SK-N-SH treated with all-trans-retinoic acid at 6 μM for 48 hours (cell line): ENCODE measurements at regions not wholly inside any gene's neighbourhood (a gene's known extent, or its start where the extent isn't known, plus 50 kb on each side); places are given as distances from the start of the nearest gene placed in this dataset.

Experiments
- ATAC-seq: fragments of 200-7000 bp; cut with Tn5 transposase; 3 replicates; pipeline ENCODE4 v1.9.1; 2020; ENCODE audit warnings: mild to moderate bottlenecking, moderate library complexity
- ARNTL ChIP-seq: fragments of 450-650 bp; formaldehyde crosslinking; IDR thresholded peaks from 2 replicates; pipeline ENCODE4 v1.5.0; 2020; ENCODE audit warnings: low read depth, mild to moderate bottlenecking, moderate library complexity, borderline replicate concordance
- BACH2 ChIP-seq: fragments of 250-450 bp; sonication (Bioruptor Pico); IDR thresholded peaks from 2 replicates; pipeline ENCODE4 v1.9.0; 2021; ENCODE audit warnings: mild to moderate bottlenecking, borderline replicate concordance
- CREB5 ChIP-seq: fragments of 250-450 bp; sonication (Bioruptor Pico); IDR thresholded peaks from 2 replicates; pipeline ENCODE4 v1.5.1; 2020; ENCODE audit warnings: low read depth, mild to moderate bottlenecking, moderate library complexity
- CSDC2 ChIP-seq: fragments of 250-450 bp; sonication (Bioruptor Pico); IDR thresholded peaks from 2 replicates; pipeline ENCODE4 v1.5.0; 2020; ENCODE audit warnings: mild to moderate bottlenecking, moderate library complexity
- GLIS3 ChIP-seq: fragments of 250-450 bp; sonication (Bioruptor Pico); IDR thresholded peaks from 2 replicates; pipeline ENCODE4 v1.5.0; 2020; ENCODE audit warnings: mild to moderate bottlenecking, moderate library complexity
- ISL1 ChIP-seq: fragments of 250-450 bp; sonication (Bioruptor Pico); IDR thresholded peaks from 2 replicates; pipeline ENCODE4 v2.1.2; 2022; ENCODE audit warnings: mild to moderate bottlenecking, moderate library complexity
- OSR1 ChIP-seq: fragments of 250-450 bp; sonication (Bioruptor Pico); IDR thresholded peaks from 2 replicates; pipeline ENCODE4 v1.8.0; 2022; ENCODE audit warnings: moderate library complexity, mild to moderate bottlenecking, inconsistent platforms
- PATZ1 ChIP-seq: fragments of 250-450 bp; sonication (Bioruptor Pico); IDR thresholded peaks from 2 replicates; pipeline ENCODE4 v1.8.0; 2020; ENCODE audit warnings: mild to moderate bottlenecking, moderate library complexity, borderline replicate concordance
- PPARA ChIP-seq: fragments of 250-450 bp; sonication (Bioruptor Pico); IDR thresholded peaks from 2 replicates; pipeline ENCODE4 v1.5.0; 2020; ENCODE audit warnings: mild to moderate bottlenecking, borderline replicate concordance
- RARB ChIP-seq: fragments of 250-450 bp; sonication (Bioruptor Pico); IDR thresholded peaks from 2 replicates; pipeline ENCODE4 v1.8.0; 2021; ENCODE audit warnings: mild to moderate bottlenecking, moderate library complexity
- SNAI2 ChIP-seq: fragments of 250-450 bp; sonication (Bioruptor Pico); IDR thresholded peaks from 2 replicates; pipeline ENCODE4 v1.5.0; 2020; ENCODE audit warnings: mild to moderate bottlenecking, moderate library complexity
- TCF4 ChIP-seq: fragments of 250-450 bp; sonication (Bioruptor Pico); IDR thresholded peaks from 2 replicates; pipeline ENCODE4 v1.8.0; 2021; ENCODE audit warnings: mild to moderate bottlenecking, moderate library complexity, borderline replicate concordance
- TOX ChIP-seq: fragments of 250-450 bp; sonication (Bioruptor Pico); IDR thresholded peaks from 2 replicates; pipeline ENCODE4 v1.8.0; 2021; ENCODE audit warnings: mild to moderate bottlenecking, moderate library complexity, borderline replicate concordance
- ZFP3 ChIP-seq: fragments of 250-450 bp; sonication (Bioruptor Pico); IDR thresholded peaks from 2 replicates; pipeline ENCODE4 v1.5.0; 2020; ENCODE audit warnings: mild to moderate bottlenecking, moderate library complexity
- ZFP30 ChIP-seq: fragments of 450-650 bp; formaldehyde crosslinking; IDR thresholded peaks from 2 replicates; pipeline ENCODE4 v1.5.0; 2022; ENCODE audit warnings: mild to moderate bottlenecking, moderate library complexity
- ZNF565 ChIP-seq: fragments of 450-650 bp; formaldehyde crosslinking; conservative IDR thresholded peaks from 2 replicates; pipeline ENCODE4 v1.5.0; 2020; ENCODE audit warnings: low read depth, mild to moderate bottlenecking, moderate library complexity
- TF ChIP-seq, protein P1 (sequence below): fragments of 250-450 bp; sonication (Bioruptor Pico); IDR thresholded peaks from 2 replicates; pipeline ENCODE4 v1.8.0; 2021; ENCODE audit warnings: low read depth, mild to moderate bottlenecking, moderate library complexity, borderline replicate concordance
- TF ChIP-seq, protein P2 (sequence below): fragments of 250-450 bp; sonication (Bioruptor Pico); IDR thresholded peaks from 2 replicates; pipeline ENCODE4 v1.5.1; 2021; ENCODE audit warnings: mild to moderate bottlenecking, moderate library complexity
- TF ChIP-seq, protein P3 (sequence below): fragments of 250-450 bp; sonication (Bioruptor Pico); IDR thresholded peaks from 2 replicates; pipeline ENCODE4 v1.5.0; 2020; ENCODE audit warnings: mild to moderate bottlenecking, moderate library complexity

DNA sequence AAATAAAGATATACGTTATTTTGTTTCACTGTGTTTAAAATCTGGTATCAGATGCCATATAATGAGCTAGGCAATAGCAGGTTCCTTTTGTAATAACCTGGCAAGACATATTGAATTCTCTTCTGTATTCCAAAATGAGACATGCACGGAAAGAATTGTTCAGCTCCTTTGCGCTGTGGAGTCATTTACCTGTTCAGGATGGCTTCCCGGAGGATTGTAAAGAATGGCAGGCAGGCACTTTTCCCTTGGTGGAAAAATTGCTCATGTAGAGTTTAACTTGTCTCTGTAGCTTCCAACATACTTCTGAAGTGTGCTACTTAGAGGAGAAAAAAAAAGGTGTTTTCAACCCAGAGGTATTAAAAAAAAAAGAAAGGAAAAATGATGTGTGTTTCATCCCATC is 805.2 kb downstream of the GALC start:
- no peak for ATAC-seq
- no peak for TF ChIP-seq ZFP30 (CRISPR knock-in tag)
- TF ChIP-seq, protein P1, sequence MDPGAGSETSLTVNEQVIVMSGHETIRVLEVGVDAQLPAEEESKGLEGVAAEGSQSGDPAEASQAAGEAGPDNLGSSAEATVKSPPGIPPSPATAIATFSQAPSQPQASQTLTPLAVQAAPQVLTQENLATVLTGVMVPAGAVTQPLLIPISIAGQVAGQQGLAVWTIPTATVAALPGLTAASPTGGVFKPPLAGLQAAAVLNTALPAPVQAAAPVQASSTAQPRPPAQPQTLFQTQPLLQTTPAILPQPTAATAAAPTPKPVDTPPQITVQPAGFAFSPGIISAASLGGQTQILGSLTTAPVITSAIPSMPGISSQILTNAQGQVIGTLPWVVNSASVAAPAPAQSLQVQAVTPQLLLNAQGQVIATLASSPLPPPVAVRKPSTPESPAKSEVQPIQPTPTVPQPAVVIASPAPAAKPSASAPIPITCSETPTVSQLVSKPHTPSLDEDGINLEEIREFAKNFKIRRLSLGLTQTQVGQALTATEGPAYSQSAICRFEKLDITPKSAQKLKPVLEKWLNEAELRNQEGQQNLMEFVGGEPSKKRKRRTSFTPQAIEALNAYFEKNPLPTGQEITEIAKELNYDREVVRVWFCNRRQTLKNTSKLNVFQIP (CRISPR knock-in tag) = no peak
- no peak for TF ChIP-seq ZNF565 (CRISPR knock-in tag)

- TF ChIP-seq GLIS3 (CRISPR knock-in tag) = no peak
- TF ChIP-seq TOX (CRISPR knock-in tag) = no peak
- no peak for TF ChIP-seq CSDC2 (CRISPR knock-in tag)
- no peak for TF ChIP-seq BACH2
- TF ChIP-seq RARB = no peak
- no peak for TF ChIP-seq ZFP3 (CRISPR knock-in tag)
- TF ChIP-seq ZNF565 (CRISPR knock-in tag) = no peak
- no peak for TF ChIP-seq ARNTL (CRISPR knock-in tag)
- TF ChIP-seq, protein P1 (CRISPR knock-in tag) = no peak
- TF ChIP-seq PPARA = no peak
- TF ChIP-seq ZFP30 (CRISPR knock-in tag) = no peak
- no peak for TF ChIP-seq ISL1 (CRISPR knock-in tag)
- no peak for TF ChIP-seq TCF4 (CRISPR knock-in tag)
- TF ChIP-seq OSR1 (CRISPR knock-in tag) = no peak
- no peak for TF ChIP-seq SNAI2 (CRISPR knock-in tag)
- TF ChIP-seq, protein P2, sequence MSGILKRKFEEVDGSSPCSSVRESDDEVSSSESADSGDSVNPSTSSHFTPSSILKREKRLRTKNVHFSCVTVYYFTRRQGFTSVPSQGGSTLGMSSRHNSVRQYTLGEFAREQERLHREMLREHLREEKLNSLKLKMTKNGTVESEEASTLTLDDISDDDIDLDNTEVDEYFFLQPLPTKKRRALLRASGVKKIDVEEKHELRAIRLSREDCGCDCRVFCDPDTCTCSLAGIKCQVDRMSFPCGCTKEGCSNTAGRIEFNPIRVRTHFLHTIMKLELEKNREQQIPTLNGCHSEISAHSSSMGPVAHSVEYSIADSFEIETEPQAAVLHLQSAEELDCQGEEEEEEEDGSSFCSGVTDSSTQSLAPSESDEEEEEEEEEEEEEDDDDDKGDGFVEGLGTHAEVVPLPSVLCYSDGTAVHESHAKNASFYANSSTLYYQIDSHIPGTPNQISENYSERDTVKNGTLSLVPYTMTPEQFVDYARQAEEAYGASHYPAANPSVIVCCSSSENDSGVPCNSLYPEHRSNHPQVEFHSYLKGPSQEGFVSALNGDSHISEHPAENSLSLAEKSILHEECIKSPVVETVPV (CRISPR knock-in tag) = no peak
- TF ChIP-seq, protein P3, sequence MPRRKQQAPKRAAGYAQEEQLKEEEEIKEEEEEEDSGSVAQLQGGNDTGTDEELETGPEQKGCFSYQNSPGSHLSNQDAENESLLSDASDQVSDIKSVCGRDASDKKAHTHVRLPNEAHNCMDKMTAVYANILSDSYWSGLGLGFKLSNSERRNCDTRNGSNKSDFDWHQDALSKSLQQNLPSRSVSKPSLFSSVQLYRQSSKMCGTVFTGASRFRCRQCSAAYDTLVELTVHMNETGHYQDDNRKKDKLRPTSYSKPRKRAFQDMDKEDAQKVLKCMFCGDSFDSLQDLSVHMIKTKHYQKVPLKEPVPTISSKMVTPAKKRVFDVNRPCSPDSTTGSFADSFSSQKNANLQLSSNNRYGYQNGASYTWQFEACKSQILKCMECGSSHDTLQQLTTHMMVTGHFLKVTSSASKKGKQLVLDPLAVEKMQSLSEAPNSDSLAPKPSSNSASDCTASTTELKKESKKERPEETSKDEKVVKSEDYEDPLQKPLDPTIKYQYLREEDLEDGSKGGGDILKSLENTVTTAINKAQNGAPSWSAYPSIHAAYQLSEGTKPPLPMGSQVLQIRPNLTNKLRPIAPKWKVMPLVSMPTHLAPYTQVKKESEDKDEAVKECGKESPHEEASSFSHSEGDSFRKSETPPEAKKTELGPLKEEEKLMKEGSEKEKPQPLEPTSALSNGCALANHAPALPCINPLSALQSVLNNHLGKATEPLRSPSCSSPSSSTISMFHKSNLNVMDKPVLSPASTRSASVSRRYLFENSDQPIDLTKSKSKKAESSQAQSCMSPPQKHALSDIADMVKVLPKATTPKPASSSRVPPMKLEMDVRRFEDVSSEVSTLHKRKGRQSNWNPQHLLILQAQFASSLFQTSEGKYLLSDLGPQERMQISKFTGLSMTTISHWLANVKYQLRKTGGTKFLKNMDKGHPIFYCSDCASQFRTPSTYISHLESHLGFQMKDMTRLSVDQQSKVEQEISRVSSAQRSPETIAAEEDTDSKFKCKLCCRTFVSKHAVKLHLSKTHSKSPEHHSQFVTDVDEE (CRISPR knock-in tag) = no peak
- no peak for TF ChIP-seq PATZ1 (CRISPR knock-in tag)
- TF ChIP-seq CREB5 = no peak
- no peak for ATAC-seq
These were observed 806.2 kb downstream of the GALC start for GRCh38 chr14:87186737-87187136.

- TF ChIP-seq ISL1 (CRISPR knock-in tag) = no peak
- no peak for TF ChIP-seq PPARA
- TF ChIP-seq PATZ1 (CRISPR knock-in tag) = no peak
- TF ChIP-seq, all 23 proteins: peak for 0
- ATAC-seq = no peak
These were observed 806.9 kb downstream of the GALC start for GRCh38 chr14:87185961-87186560.
